GM19035 (cell line): ENCODE measurements at regions not wholly inside any gene's neighbourhood (a gene's known extent, or its start where the extent isn't known, plus 50 kb on each side); places are given as distances from the start of the nearest gene placed in this dataset.
"Not testable (repeated sequence)": the region's sequence is repeated elsewhere in the genome, so short reads cannot be mapped to it uniquely, and the experiment has no call there.

Experiments used
- ATAC-seq: cut with Tn5 transposase; IDR thresholded peaks from one replicate; pipeline ENCODE4 v1.9.1; 2021; ENCODE audit not compliant: unreplicated experiment

- no peak for ATAC-seq
Observed at GRCh38 chr3:115385774-115386730, 237.3 kb upstream of the GAP43 start.

DNA sequence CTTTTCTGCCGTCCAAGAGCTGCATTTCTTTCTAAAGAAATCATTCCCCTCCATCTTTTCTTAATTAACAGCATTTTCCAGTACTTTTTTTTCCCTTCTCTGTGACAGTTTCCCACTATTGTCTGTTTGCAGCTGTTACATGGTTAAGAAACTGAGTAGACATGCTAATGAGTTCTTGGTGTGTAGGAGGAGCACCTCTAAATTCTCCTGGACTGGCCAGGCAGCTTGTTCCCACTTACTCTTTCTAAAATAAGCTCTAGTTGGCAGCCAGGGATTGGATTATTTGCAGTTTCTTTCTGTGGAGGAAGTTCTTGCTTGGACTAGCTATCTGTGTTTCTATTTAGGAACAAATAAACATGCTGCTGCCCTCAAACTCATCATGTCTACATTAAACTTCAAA, 235.1 kb upstream of the GAP43 start:
- ATAC-seq, result no peak

GRCh38 chr3:115388811-115389210, 234.5 kb upstream of the GAP43 start:
- no peak for ATAC-seq

- no peak for ATAC-seq
Observed at GRCh38 chr3:115396801-115397200, 226.5 kb upstream of the GAP43 start.

DNA sequence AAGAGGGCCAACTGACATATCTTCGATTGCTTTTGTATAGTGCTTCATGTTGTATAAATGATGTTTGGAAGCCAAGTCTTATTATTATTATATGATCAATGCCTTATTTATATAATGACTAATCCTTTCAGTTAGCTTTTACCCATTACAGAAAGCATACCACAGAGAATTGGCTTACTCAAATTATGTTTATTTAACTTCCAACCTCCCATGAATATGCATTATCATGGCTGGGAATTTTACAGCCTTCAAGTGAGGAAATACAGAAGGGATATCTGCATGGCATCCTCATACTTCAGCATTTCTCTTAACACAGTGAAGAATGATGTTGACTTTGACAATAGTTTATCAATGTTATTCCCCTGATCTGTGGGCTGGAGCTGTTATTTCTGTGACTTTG, 225.9 kb upstream of the GAP43 start:
- no peak for ATAC-seq

DNA sequence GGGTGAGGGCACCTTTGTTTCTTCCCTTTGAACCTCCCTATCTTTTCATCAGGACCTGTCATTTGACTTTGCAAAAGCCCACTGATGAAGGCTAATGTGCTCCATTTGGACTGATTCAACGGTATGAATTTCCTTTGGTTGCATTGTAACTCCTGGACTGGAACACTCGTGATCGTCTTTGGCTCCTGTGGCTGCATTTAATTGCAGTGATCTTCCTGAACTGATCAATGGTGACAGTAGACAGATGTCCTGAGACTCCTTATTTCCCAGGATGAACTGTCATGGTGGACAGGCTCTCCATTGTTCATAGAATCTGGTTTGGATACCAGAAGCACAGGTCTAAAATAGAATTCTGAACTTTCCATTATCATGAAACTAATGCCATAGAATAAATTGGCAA, 224.8 kb upstream of the GAP43 start:
- no peak for ATAC-seq

GRCh38 chr3:115399750-115400149, 223.6 kb upstream of the GAP43 start:
- no peak for ATAC-seq

- ATAC-seq, result no peak
Observed at GRCh38 chr3:115401298-115401697, 222.0 kb upstream of the GAP43 start.

GRCh38 chr3:115401851-115402501, 221.3 kb upstream of the GAP43 start:
- ATAC-seq, result no peak

DNA sequence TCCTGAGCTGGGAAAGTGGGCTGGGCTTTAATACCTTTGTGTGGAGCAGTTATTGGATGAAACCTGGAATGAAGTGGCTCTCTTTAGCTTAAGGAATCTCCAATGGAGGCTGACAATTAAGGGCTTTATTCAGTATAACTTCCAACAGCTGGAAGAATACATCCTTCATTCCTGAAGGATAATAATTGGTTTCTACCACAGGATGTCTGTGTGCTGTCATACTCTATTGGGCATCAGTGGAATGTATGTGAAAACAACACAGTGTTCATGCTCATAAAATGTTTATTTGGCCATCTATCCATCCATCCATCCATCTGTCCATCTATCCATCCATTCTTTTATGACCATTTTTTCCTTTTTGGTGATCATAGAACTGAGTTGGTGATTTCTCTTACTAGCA, 220.7 kb upstream of the GAP43 start:
- no peak for ATAC-seq

- no peak for ATAC-seq
Observed at GRCh38 chr3:115403786-115404185, 219.5 kb upstream of the GAP43 start.

GRCh38 chr3:115409596-115409995, 213.7 kb upstream of the GAP43 start:
- ATAC-seq, result no peak

- ATAC-seq, result not testable (repeated sequence)
Observed at GRCh38 chr3:115414610-115415009, 208.7 kb upstream of the GAP43 start.

DNA sequence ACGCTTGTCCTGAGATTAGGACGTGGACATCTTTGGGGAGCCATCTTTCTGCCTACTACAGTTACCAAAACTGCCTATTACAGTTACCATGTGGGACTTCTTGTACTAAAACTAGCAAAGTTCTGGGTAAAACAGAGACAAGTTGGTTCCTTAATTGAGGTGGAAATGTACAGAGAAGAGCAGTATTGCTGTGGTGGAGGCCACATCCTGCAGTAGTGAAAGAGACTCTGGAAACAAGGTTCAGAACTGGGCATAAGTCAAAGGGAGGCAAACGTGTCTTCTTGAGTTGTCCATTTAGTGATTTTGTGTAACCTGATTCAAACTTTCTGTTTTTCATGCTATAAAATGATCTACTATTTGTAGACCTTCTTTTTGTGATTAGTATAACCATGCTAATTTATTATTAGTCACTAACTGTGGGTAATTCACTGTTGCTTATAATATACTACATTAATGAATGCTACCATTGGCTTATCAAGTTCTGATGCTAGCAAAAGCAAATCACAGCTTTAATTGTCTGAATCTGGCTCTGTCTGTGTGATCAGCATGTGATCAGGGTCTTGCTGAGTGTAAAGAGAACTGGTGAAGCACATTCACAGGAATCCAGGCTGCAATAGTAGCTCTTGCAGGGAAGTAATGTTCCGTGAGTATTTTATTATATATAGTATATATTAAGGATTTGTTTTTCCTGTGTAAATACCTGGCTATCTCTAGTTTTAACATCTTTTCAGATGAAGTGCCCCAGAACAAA, 207.9 kb upstream of the GAP43 start:
- no peak for ATAC-seq

DNA sequence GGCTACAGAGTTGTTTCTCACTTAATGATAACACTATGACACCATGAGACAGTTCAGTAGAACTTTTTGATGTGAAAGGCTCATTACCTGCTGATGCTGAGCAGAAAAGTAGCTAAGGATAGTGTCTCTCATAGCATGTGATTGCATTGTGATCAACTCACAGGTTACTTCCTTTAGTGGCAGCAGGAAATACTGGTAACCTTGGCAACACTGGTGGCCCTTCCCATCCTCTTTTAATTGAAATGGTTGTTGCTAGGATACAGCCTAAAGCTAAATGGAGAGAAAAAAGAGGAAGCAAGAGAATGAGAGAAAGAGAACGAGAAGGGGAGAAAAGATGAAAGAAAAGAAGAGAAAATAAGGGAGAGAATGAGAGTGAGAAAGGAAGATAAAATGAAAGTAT, 204.7 kb upstream of the GAP43 start:
- ATAC-seq, result no peak

DNA sequence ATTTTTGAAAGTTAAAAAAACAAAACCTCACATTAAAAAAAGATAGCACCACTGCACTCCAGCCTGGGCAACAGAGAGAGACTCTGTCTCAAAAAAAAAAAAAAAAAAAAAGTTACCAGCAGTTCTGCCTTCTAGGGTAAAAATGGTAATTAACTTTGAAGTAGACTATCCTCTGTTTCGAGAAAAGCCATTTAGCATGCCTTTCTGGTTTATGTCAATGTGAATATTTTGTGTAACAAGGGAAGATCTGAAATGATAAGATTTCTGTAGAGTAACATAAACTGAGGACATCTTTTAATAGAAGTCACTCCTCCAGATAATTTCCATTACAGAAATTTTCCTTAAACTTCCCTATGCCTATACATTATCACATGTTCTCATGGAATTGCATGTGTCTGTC, 203.2 kb upstream of the GAP43 start:
- ATAC-seq, result no peak

DNA sequence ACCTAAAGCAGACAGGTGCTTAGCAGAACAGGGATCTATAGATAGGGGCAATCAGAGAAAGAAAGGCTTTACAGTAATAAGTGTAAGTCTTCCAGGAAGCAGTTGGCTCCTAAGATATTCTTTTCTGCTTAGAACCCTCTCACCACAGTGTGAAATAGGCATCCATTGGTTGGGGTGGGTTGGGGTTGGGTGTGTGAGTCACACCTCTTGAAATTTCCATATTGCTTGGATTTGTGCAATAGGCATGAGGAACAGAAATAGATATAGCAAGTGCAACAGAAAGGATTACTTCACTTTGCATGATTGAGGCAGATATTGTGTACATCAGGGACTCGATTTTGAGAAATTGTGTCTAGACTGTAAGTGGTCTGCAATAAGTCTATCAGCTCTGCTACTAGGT, 200.1 kb upstream of the GAP43 start:
- ATAC-seq, result no peak

DNA sequence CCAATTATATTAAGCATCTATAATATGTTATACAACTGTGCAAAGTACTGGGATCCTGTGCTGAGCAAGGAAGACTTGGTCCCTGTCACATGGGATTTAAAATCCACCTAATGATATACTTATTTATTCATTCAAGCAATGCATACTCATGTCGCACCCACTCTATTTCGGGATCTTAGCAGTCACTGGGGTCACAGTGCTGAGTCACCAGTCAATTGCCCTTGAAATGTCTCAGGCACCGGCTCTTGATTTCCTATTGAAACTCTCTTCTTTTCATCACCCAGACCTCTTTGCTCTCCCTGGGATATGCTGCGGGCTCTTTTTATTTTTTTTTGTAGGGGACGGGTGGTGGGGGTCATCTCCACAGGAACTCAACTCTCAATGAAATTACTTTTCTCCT, 194.5 kb upstream of the GAP43 start:
- no peak for ATAC-seq

GRCh38 chr3:115436767-115437301, 186.5 kb upstream of the GAP43 start:
- no peak for ATAC-seq

- ATAC-seq, result no peak
Observed at GRCh38 chr3:115438799-115439198, 184.5 kb upstream of the GAP43 start.

DNA sequence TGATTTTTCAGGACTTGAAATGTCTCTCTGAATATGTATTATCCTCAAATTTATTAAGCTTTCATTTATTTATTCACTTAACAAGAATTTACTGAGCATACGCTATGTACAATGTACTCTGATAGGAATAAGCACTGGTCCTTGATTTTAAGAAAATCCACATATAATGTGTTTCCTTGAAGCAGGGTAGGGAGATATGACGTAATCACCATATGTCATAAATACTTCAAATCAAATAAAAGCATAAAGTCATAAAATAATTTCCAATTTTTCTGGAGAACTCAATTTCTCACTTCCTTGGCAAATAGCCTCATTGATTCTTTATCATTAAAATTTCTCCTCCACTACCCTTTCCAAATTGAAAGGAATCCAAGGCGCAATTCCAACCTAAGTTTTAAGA, 177.8 kb upstream of the GAP43 start:
- no peak for ATAC-seq
